IMR-90 (cell line): ENCODE measurements at regions not wholly inside any gene's neighbourhood (a gene's known extent, or its start where the extent isn't known, plus 50 kb on each side); places are given as distances from the start of the nearest gene placed in this dataset.
A peak's percentile ranks its signal among the peaks of the same experiment; 100 is the strongest.

Experiments used
- ATAC-seq: fragments of 200-7000 bp; cut with Tn5 transposase; 2 replicates; pipeline ENCODE4 v1.9.1; 2020; ENCODE audit warnings: low read depth, mild to moderate bottlenecking, moderate library complexity
- BruUV-seq: library from RNA; stranded (reverse); fragments of 400-500 nt; replicated peaks from 2 replicates; lab custom pipeline; 2021; lab: Mats Ljungman, UMichigan
- CTCF ChIA-PET: fragments of 300-600 bp; formaldehyde crosslinking; extraction: SDS; loops from one replicate; lab custom pipeline; 2021; ENCODE audit warnings: antibody characterized with exemption; lab: Yijun Ruan, JAX
- POLR2A ChIA-PET: fragments of 300-600 bp; sonication (Branson Sonifier 250); formaldehyde crosslinking; loops from one replicate; lab custom pipeline; 2022; ENCODE audit warnings: antibody characterized with exemption; ENCODE audit not compliant: unreplicated experiment; lab: Charles Lee
- DNase-seq: peaks from one replicate; pipeline ENCODE4 v3.0.0; 2013
- H2AFZ ChIP-seq: replicated peaks from 2 replicates; pipeline ENCODE3; 2013; ENCODE audit warnings: low read length, mild to moderate bottlenecking; ENCODE audit not compliant: poor library complexity
- H2AK5ac ChIP-seq: 2 replicates; pipeline ENCODE4 v1.6.1; 2013; ENCODE audit warnings: low read depth, low read length, inconsistent platforms
- H2AK9ac ChIP-seq: replicated peaks from 2 replicates; pipeline ENCODE3; 2013; ENCODE audit warnings: mild to moderate bottlenecking, low read depth, low read length, moderate library complexity; ENCODE audit not compliant: poor library complexity
- H2BK120ac ChIP-seq: 2 replicates; pipeline ENCODE4 v1.6.1; 2013; ENCODE audit warnings: low read depth, low read length, inconsistent platforms
- H2BK15ac ChIP-seq: 3 replicates; pipeline ENCODE4 v1.6.1; 2013; ENCODE audit warnings: low read depth, low read length, inconsistent platforms
- H2BK20ac ChIP-seq: 2 replicates; pipeline ENCODE4 v1.6.1; 2013; ENCODE audit warnings: low read depth, mild to moderate bottlenecking, inconsistent platforms, low read length, moderate library complexity
- H2BK5ac ChIP-seq: 2 replicates; pipeline ENCODE4 v1.6.1; 2013; ENCODE audit warnings: mild to moderate bottlenecking, low read depth, low read length, inconsistent platforms; ENCODE audit not compliant: poor library complexity, severe bottlenecking
- H3K14ac ChIP-seq: replicated peaks from 2 replicates; pipeline ENCODE4 v1.6.1; 2013; ENCODE audit warnings: low read depth, low read length, inconsistent platforms
- H3K18ac ChIP-seq: 2 replicates; pipeline ENCODE4 v1.6.1; 2013; ENCODE audit warnings: low read depth, low read length, control low read depth
- H3K23ac ChIP-seq: 2 replicates; pipeline ENCODE4 v1.6.1; 2013; ENCODE audit warnings: low read depth, low read length, inconsistent platforms
- H3K27ac ChIP-seq: 2 replicates; pipeline ENCODE4 v1.5.1; 2013; ENCODE audit warnings: mild to moderate bottlenecking, control low read depth, low read length; ENCODE audit not compliant: insufficient read depth
- H3K27me3 ChIP-seq: 2 replicates; pipeline ENCODE4 v1.6.1; 2013; ENCODE audit warnings: low read length; ENCODE audit not compliant: control insufficient read depth, insufficient read depth
- H3K36me3 ChIP-seq: 2 replicates; pipeline ENCODE4 v1.6.1; 2013; ENCODE audit warnings: low read length, mixed read lengths; ENCODE audit not compliant: control insufficient read depth, insufficient read depth
- H3K4ac ChIP-seq: 2 replicates; pipeline ENCODE4 v1.6.1; 2013; ENCODE audit warnings: low read depth, low read length, inconsistent platforms
- H3K4me1 ChIP-seq: 2 replicates; pipeline ENCODE4 v1.6.1; 2013; ENCODE audit warnings: low read length, mixed read lengths; ENCODE audit not compliant: control insufficient read depth, insufficient read depth
- H3K4me2 ChIP-seq: 2 replicates; pipeline ENCODE4 v1.6.1; 2013; ENCODE audit warnings: low read depth, mild to moderate bottlenecking, control low read depth, low read length, moderate library complexity
- H3K4me3 ChIP-seq: 2 replicates; pipeline ENCODE4 v1.5.1; 2013; ENCODE audit warnings: low read depth, mild to moderate bottlenecking, control low read depth, low read length, moderate library complexity; ENCODE audit not compliant: insufficient read depth
- H3K56ac ChIP-seq: 2 replicates; pipeline ENCODE4 v1.6.1; 2013; ENCODE audit warnings: low read length, inconsistent platforms; ENCODE audit not compliant: insufficient read depth; ENCODE audit errors: extremely low read depth
- H3K79me1 ChIP-seq, 2 experiments: 2 replicates each; pipeline ENCODE4 v1.6.1; 2013; ENCODE audit warnings: low read length in 2 of 2, inconsistent platforms in 1 of 2, low read depth in 1 of 2
- H3K9ac ChIP-seq: 2 replicates; pipeline ENCODE4 v1.6.1; 2013; ENCODE audit warnings: low read depth, low read length, control low read depth
- H3K9me1 ChIP-seq: 2 replicates; pipeline ENCODE4 v1.6.1; 2013; ENCODE audit warnings: low read length, inconsistent platforms; ENCODE audit not compliant: insufficient read depth
- H3K9me3 ChIP-seq: 2 replicates; pipeline ENCODE4 v1.6.1; 2013; ENCODE audit warnings: low read length; ENCODE audit not compliant: control insufficient read depth, insufficient read depth
- H4K20me1 ChIP-seq: 2 replicates; pipeline ENCODE4 v1.6.1; 2013; ENCODE audit warnings: low read length, inconsistent platforms; ENCODE audit not compliant: insufficient read depth
- H4K5ac ChIP-seq: 2 replicates; pipeline ENCODE4 v1.6.1; 2013; ENCODE audit warnings: mild to moderate bottlenecking, low read depth, low read length, control low read depth
- H4K8ac ChIP-seq, 2 experiments: 2 replicates each; pipeline ENCODE4 v1.6.1; 2013; ENCODE audit warnings: low read depth in 2 of 2, low read length in 2 of 2, control low read depth in 1 of 2, inconsistent platforms in 1 of 2
- H4K91ac ChIP-seq: 2 replicates; pipeline ENCODE4 v1.6.1; 2013; ENCODE audit warnings: low read depth, low read length, inconsistent platforms; ENCODE audit not compliant: insufficient read depth
- BHLHE40 ChIP-seq: fragments of 150-350 bp; IDR thresholded peaks from 2 replicates; pipeline ENCODE4 v1.6.1; 2016; ENCODE audit warnings: mild to moderate bottlenecking, low read depth, low read length
- CEBPB ChIP-seq: IDR thresholded peaks from 2 replicates; pipeline ENCODE4 v1.6.1; 2012; ENCODE audit warnings: low read depth, low read length, improper control_type of control experiment
- CHD1 ChIP-seq: IDR thresholded peaks from 2 replicates; pipeline ENCODE4 v1.6.1; 2012; ENCODE audit warnings: low read depth, low read length, improper control_type of control experiment
- FOS ChIP-seq: fragments of 150-350 bp; IDR thresholded peaks from 2 replicates; pipeline ENCODE4 v1.6.1; 2016; ENCODE audit warnings: low read depth, low read length
- MAFK ChIP-seq: IDR thresholded peaks from 2 replicates; pipeline ENCODE4 v1.6.1; 2012; ENCODE audit warnings: low read depth, low read length, improper control_type of control experiment
- MAZ ChIP-seq: IDR thresholded peaks from 2 replicates; pipeline ENCODE4 v1.6.1; 2012; ENCODE audit warnings: low read depth, mild to moderate bottlenecking, low read length, improper control_type of control experiment, moderate library complexity, borderline replicate concordance
- MXI1 ChIP-seq: IDR thresholded peaks from 2 replicates; pipeline ENCODE4 v1.6.1; 2012; ENCODE audit warnings: low read depth, mild to moderate bottlenecking, low read length, moderate library complexity, borderline replicate concordance
- NFE2L2 ChIP-seq: fragments of 150-350 bp; IDR thresholded peaks from 2 replicates; pipeline ENCODE4 v1.6.1; 2016; ENCODE audit warnings: low read depth, mild to moderate bottlenecking, low read length
- POLR2A ChIP-seq: IDR thresholded peaks from 2 replicates; pipeline ENCODE4 v1.6.1; 2012; ENCODE audit warnings: mild to moderate bottlenecking, low read depth, low read length
- RAD21 ChIP-seq: IDR thresholded peaks from 2 replicates; pipeline ENCODE4 v1.6.1; 2012; ENCODE audit warnings: low read length, improper control_type of control experiment
- RCOR1 ChIP-seq: IDR thresholded peaks from 2 replicates; pipeline ENCODE4 v1.6.1; 2012; ENCODE audit warnings: mild to moderate bottlenecking, low read length, improper control_type of control experiment; ENCODE audit not compliant: insufficient replicate concordance
- RFX5 ChIP-seq: IDR thresholded peaks from 2 replicates; pipeline ENCODE4 v1.8.0; 2012; ENCODE audit warnings: low read depth, mild to moderate bottlenecking, low read length, moderate library complexity
- SMC3 ChIP-seq: fragments of 150-350 bp; IDR thresholded peaks from 2 replicates; pipeline ENCODE4 v1.6.1; 2016; ENCODE audit warnings: low read depth, mild to moderate bottlenecking, antibody characterized with exemption, low read length, moderate library complexity
- dilution Hi-C: fragments of 300-500 bp; cut with HindIII; formaldehyde crosslinking; loops from one replicate; pipeline ENCODE4 v1.14.3; 2018; ENCODE audit warnings: low sequenced_read_pairs; ENCODE audit not compliant: unreplicated experiment
- in situ Hi-C: fragments of 300-500 bp; cut with MboI; formaldehyde crosslinking; loops from 3 replicates; pipeline ENCODE4 v1.14.3; 2019; ENCODE audit warnings: low sequenced_read_pairs, inconsistent platforms, mixed read lengths
- intact Hi-C: fragments of 100-400 bp; cut with micrococcal nuclease; formaldehyde crosslinking; loops from 2 replicates; pipeline ENCODE4 v1.10.0; 2022
- TF ChIP-seq, protein P1 (sequence below): fragments of 150-350 bp; IDR thresholded peaks from 2 replicates; pipeline ENCODE4 v1.6.1; 2017; ENCODE audit warnings: mild to moderate bottlenecking, antibody characterized with exemption, low read length, low read depth
- TF ChIP-seq, protein P2 (sequence below): fragments of 150-350 bp; IDR thresholded peaks from 2 replicates; pipeline ENCODE4 v1.6.1; 2016; ENCODE audit warnings: low read depth, mild to moderate bottlenecking, low read length, moderate library complexity, borderline replicate concordance
- TF ChIP-seq, protein P3 (sequence below): conservative IDR thresholded peaks from 2 replicates; pipeline ENCODE4 v1.5.1; 2012; ENCODE audit warnings: mild to moderate bottlenecking, low read depth, low read length, improper control_type of control experiment

DNA sequence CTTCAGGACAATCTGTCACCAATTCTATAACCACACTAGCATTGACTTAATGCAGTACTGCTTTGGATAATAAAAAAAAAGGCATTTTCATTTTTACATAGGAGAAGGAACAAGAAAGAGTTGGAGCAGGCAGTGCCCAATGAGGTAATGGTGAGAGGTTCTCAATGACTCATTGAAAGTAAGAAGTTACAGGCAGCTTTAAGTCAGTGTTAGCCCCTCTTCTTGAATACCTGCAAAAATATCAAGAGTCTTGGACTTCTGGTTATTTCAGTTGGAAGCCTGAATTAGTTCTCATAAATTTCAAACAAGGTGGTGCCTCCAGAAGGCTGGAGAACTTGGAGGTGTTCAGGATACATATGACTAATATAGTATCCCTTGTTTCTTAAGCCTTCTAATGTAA lies 422.5 kb downstream of the HTR7 start:
- Histone ChIP-seq H2BK20ac (no peak overlapping the region), H3K4me1 (no peaks in the 10 kb centered on the region), H2BK120ac (no peak overlapping the region), H3K36me3 (no peaks in the 10 kb centered on the region), H2BK5ac (no peak overlapping the region), H3K4me2 (no peak overlapping the region), H4K20me1 (no peaks in the 10 kb centered on the region), H3K4me3 (no peak overlapping the region), H4K91ac (no peak overlapping the region), H4K5ac (no peak overlapping the region), H3K27ac (no peak overlapping the region), H3K14ac (no peak overlapping the region), H3K9me3 (no peaks in the 10 kb centered on the region), H3K9me1 (no peaks in the 10 kb centered on the region), H3K4ac (no peak overlapping the region), H2AK9ac (no peak overlapping the region), H3K18ac (no peak overlapping the region), H3K9ac (no peak overlapping the region), H2BK15ac (no peak overlapping the region), H3K56ac (no peak overlapping the region), H2AFZ (no peak overlapping the region), H3K27me3 (no peaks in the 10 kb centered on the region), H3K79me1 (no peaks in the 10 kb centered on the region), H2AK5ac (no peak overlapping the region), H3K23ac (no peak overlapping the region), H4K8ac (no peak overlapping the region)
- dilution Hi-C loops (no loop called here), intact Hi-C loops (no loop called here), in situ Hi-C loops (no loop called here)
- TF ChIP-seq SMC3 (no peak), RCOR1 (no peak), CHD1 (no peak), MAZ (no peak), NFE2L2 (no peak), CEBPB (no peak), RFX5 (no peak), POLR2A (no peak), MAFK (no peak), BHLHE40 (no peak), FOS (no peak), RAD21 (no peak), MXI1 (no peak)
- TF ChIP-seq, protein P1, sequence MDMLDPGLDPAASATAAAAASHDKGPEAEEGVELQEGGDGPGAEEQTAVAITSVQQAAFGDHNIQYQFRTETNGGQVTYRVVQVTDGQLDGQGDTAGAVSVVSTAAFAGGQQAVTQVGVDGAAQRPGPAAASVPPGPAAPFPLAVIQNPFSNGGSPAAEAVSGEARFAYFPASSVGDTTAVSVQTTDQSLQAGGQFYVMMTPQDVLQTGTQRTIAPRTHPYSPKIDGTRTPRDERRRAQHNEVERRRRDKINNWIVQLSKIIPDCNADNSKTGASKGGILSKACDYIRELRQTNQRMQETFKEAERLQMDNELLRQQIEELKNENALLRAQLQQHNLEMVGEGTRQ, result no peak
- TF ChIP-seq, protein P2, sequence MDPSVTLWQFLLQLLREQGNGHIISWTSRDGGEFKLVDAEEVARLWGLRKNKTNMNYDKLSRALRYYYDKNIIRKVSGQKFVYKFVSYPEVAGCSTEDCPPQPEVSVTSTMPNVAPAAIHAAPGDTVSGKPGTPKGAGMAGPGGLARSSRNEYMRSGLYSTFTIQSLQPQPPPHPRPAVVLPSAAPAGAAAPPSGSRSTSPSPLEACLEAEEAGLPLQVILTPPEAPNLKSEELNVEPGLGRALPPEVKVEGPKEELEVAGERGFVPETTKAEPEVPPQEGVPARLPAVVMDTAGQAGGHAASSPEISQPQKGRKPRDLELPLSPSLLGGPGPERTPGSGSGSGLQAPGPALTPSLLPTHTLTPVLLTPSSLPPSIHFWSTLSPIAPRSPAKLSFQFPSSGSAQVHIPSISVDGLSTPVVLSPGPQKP, result no peak
- TF ChIP-seq, protein P3, sequence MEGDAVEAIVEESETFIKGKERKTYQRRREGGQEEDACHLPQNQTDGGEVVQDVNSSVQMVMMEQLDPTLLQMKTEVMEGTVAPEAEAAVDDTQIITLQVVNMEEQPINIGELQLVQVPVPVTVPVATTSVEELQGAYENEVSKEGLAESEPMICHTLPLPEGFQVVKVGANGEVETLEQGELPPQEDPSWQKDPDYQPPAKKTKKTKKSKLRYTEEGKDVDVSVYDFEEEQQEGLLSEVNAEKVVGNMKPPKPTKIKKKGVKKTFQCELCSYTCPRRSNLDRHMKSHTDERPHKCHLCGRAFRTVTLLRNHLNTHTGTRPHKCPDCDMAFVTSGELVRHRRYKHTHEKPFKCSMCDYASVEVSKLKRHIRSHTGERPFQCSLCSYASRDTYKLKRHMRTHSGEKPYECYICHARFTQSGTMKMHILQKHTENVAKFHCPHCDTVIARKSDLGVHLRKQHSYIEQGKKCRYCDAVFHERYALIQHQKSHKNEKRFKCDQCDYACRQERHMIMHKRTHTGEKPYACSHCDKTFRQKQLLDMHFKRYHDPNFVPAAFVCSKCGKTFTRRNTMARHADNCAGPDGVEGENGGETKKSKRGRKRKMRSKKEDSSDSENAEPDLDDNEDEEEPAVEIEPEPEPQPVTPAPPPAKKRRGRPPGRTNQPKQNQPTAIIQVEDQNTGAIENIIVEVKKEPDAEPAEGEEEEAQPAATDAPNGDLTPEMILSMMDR, result no peak
- DNase-seq, result peak; percentile 18
- BruUV-seq, result no TSS peak
- CTCF ChIA-PET, result no interaction called here
- POLR2A ChIA-PET, result no interaction called here
- ATAC-seq, result no peak
